Ascending aorta (tissue), 2 donors: ENCODE measurements at regions not wholly inside any gene's neighbourhood (a gene's known extent, or its start where the extent isn't known, plus 50 kb on each side); places are given as distances from the start of the nearest gene placed in this dataset.

ENCODE experiments used
- DNase-seq, 2 donors: peaks; one replicate each; pipeline ENCODE4 v3.0.0-alpha.2; 2019; ENCODE audit warnings: low spot score in 2 of 2
- H3K27ac ChIP-seq, 2 donors: fragments of 200-600 bp; sonication (generic); one replicate each; pipeline ENCODE4 v1.5.1; 2016 to 2017; ENCODE audit warnings: mild to moderate bottlenecking in 1 of 2
- H3K27me3 ChIP-seq: fragments of 200-600 bp; sonication (generic); one replicate; pipeline ENCODE4 v1.5.1; 2017
- H3K36me3 ChIP-seq, 2 donors: fragments of 200-600 bp; sonication (generic); one replicate each; pipeline ENCODE4 v1.5.1; 2016
- H3K4me1 ChIP-seq, 2 donors: fragments of 200-600 bp; sonication (generic); one replicate each; pipeline ENCODE4 v1.5.1; 2016 to 2017; ENCODE audit warnings: mild to moderate bottlenecking in 1 of 2
- H3K4me3 ChIP-seq, 2 donors: fragments of 200-600 bp; sonication (generic); one replicate each; pipeline ENCODE4 v1.5.1; 2016 to 2017; ENCODE audit warnings: mild to moderate bottlenecking in 1 of 2
- H3K9me3 ChIP-seq, 2 donors: fragments of 200-600 bp; sonication (generic); one replicate each; pipeline ENCODE4 v1.5.1; 2016
- CTCF ChIP-seq, 3 experiments: fragments of 200-600 bp in 2 of 3; fragments of 450-650 bp in 1 of 3; sonication (generic) in 2 of 3; IDR thresholded peaks; one replicate each; pipeline ENCODE4 v1.5.1; 2016 to 2019; ENCODE audit warnings: antibody characterized with exemption in 3 of 3, mild to moderate bottlenecking in 1 of 3, moderate library complexity in 1 of 3
- intact Hi-C: fragments of 100-400 bp; cut with DNase I; formaldehyde crosslinking; loops from one replicate; pipeline ENCODE4 v1.15.1; 2023

DNA sequence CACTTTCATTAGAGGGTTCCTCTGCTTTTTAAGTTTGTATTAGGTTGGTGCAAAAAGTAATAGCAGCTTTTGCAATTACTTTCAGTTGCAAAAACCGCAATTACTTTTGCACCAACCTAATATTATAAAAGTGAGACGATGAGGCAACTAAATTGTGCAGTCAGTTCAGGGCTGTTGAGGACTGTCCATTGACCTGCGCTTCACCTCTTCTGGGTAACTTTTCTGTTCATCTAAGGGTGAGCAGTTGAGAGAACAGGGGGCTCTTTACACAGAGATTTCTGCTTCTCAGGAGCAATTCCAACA is 191.3 kb downstream of the AACS start:
- no peak for DNase-seq
- intact Hi-C loops = no loop called here
- Histone ChIP-seq H3K9me3 (no peaks in the 10 kb centered on the region), H3K27me3 (no peaks in the 10 kb centered on the region), H3K4me3 (no peak overlapping the region), H3K4me1 (no peaks in the 10 kb centered on the region), H3K27ac (no peak overlapping the region), H3K36me3 (no peaks in the 10 kb centered on the region)
- no peak for TF ChIP-seq CTCF (IDR thresholded peaks at IDR 0.05)

DNA sequence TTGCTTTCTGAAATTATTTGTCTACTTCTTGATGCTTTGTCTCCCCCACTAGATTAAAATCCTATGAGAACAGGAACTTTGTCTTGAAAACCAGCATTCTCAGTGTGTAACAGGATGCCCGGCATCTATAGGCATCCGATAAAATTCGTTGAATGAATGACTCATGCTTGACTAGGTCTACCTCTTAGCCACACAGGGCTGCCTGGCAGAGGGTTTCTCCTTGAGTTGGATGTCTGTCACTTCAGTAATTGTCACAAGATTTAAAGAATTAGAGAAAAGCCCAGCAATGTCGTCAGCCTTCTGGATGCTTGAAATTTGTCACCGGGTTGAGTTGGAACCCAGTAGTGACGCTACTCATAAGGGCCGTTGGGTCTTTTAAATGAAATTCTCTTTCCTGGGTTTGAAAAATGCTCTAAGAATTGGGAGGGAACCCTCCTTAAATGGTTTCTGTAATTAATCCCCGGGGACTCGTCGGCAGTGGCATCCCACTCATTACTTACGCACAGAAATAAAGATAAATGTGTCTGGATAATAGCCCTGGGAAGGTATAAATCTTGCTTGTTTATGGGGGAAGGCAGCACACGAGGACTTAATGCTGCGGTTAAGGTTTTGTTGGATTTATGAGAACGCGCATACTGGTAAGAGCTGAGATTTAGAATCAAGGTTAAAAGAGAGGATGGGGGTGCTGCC is 194.1 kb downstream of the AACS start:
- no peaks in the 10 kb centered on the region for H3K4me1 ChIP-seq
- intact Hi-C loops = no loop called here
- DNase-seq = no peak
- TF ChIP-seq CTCF (IDR thresholded peaks at IDR 0.05) = no peak
- no peaks in the 10 kb centered on the region for H3K9me3 ChIP-seq
- no peaks in the 10 kb centered on the region for H3K27me3 ChIP-seq
- H3K4me3 ChIP-seq = no peak overlapping the region
- no peak overlapping the region for H3K27ac ChIP-seq
- no peaks in the 10 kb centered on the region for H3K36me3 ChIP-seq

DNA sequence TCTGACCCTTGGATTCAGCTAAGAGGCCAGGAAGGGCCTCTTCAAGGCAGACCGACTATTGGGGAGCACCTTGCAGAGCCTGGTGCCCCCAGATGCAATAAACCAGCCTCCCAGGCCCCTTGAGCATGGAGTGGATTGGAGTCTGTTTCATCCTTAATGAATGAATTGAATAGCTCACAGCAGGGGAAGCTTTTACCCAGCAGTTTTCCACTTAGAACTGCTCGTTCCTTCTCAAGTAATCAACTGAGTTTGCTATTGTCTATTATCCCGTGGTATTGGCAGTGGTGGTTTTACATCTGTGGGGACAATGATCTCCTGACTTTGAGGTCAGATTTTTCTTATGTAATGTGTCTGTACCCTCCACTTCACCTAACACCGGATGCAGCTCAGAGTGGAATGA is 197.6 kb downstream of the AACS start:
- Histone ChIP-seq H3K9me3 (no peaks in the 10 kb centered on the region), H3K4me3 (no peak overlapping the region), H3K4me1 (no peaks in the 10 kb centered on the region), H3K36me3 (no peaks in the 10 kb centered on the region), H3K27me3 (no peaks in the 10 kb centered on the region), H3K27ac (no peak overlapping the region)
- TF ChIP-seq CTCF (IDR thresholded peaks at IDR 0.05) = no peak
- no peak for DNase-seq
- intact Hi-C loops = no loop called here

GRCh38 chr12:125263385-125263784 is 198.2 kb downstream of the AACS start:
- H3K27me3 ChIP-seq = no peaks in the 10 kb centered on the region
- H3K4me3 ChIP-seq = no peak overlapping the region
- intact Hi-C loops = no loop called here
- TF ChIP-seq CTCF (IDR thresholded peaks at IDR 0.05) = no peak
- H3K27ac ChIP-seq = no peak overlapping the region
- no peaks in the 10 kb centered on the region for H3K36me3 ChIP-seq
- DNase-seq = no peak
- no peaks in the 10 kb centered on the region for H3K4me1 ChIP-seq
- no peaks in the 10 kb centered on the region for H3K9me3 ChIP-seq

DNA sequence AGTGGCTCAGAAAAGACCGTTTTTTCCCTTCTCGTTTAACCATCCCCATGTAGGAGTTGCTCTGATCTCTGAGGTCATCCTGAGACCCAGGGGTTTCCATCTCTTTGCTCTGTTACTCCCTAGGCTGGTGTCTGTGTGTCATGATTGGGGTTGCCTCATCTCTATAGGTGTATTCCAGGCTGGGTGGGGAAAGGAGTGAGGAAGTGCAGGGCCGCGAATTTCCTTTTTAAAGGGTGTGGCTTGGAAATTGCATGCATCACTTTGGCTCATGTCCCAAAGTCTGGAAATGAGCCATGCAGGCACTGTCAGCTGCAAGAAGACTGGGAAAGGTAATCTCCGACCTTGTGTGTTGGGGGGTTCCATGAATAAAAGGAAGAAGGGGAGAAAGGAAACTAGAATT is 201.9 kb downstream of the AACS start:
- Histone ChIP-seq H3K4me3 (no peak overlapping the region), H3K27ac (no peak overlapping the region), H3K27me3 (no peaks in the 10 kb centered on the region), H3K36me3 (no peaks in the 10 kb centered on the region), H3K4me1 (no peaks in the 10 kb centered on the region), H3K9me3 (no peaks in the 10 kb centered on the region)
- no peak for TF ChIP-seq CTCF (IDR thresholded peaks at IDR 0.05)
- intact Hi-C loops = no loop called here
- no peak for DNase-seq

DNA sequence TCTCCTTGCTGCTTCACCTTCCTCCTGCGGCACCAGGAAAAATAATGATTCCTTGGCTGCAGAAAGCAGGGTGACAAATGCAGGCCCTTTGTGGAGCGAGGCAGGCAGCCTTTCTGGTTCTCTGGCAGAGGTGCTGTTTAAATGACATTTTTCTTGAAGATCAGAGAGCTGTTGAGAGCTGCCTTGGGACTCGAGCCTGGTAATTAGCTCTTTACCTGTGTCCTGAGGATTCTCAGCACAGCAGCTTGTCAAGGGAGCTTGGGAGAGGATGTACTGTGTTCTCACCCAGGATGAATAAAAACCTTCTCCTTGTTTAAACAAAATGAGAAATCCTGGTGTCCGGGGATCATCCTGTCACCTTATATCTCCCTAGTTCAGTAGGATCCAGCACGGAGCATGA is 204.0 kb downstream of the AACS start:
- Histone ChIP-seq H3K9me3 (no peaks in the 10 kb centered on the region), H3K36me3 (no peaks in the 10 kb centered on the region), H3K4me1 (no peaks in the 10 kb centered on the region), H3K27me3 (no peaks in the 10 kb centered on the region), H3K27ac (no peak overlapping the region), H3K4me3 (no peak overlapping the region)
- TF ChIP-seq CTCF (IDR thresholded peaks at IDR 0.05) = no peak
- intact Hi-C loops = no loop called here
- no peak for DNase-seq
